HEK293 (cell line): ENCODE measurements at regions not wholly inside any gene's neighbourhood (a gene's known extent, or its start where the extent isn't known, plus 50 kb on each side); places are given as distances from the start of the nearest gene placed in this dataset.

Experiments
- CTCF ChIA-PET: fragments of 350-600 bp; formaldehyde crosslinking; extraction: SDS; loops from one replicate; lab custom pipeline; 2021; ENCODE audit warnings: antibody characterized with exemption; lab: Yijun Ruan, JAX
- POLR2A ChIA-PET: fragments of 300-600 bp; formaldehyde crosslinking; extraction: SDS; loops from one replicate; lab custom pipeline; 2020; ENCODE audit warnings: antibody characterized with exemption, inconsistent platforms; lab: Yijun Ruan, JAX
- H3K27ac ChIP-seq: fragments of 200-500 bp; sonication (Bioruptor generic); 2 replicates; pipeline ENCODE4 v1.5.1; 2014; ENCODE audit warnings: low read depth, low read length, control low read depth, inconsistent platforms; ENCODE audit errors: extremely low read depth
- H3K36me3 ChIP-seq, 2 experiments: fragments of 200-500 bp in 1 of 2; sonication (Bioruptor generic) in 1 of 2; 1 replicate in 1 of 2; 2 replicates in 1 of 2; pipeline ENCODE4 v1.5.1; 2014 to 2017; ENCODE audit warnings: inconsistent platforms in 2 of 2, low read length in 2 of 2; ENCODE audit not compliant: control insufficient read depth in 2 of 2, insufficient read depth in 1 of 2
- H3K4me1 ChIP-seq: fragments of 200-500 bp; sonication (Bioruptor generic); 2 replicates; pipeline ENCODE4 v1.5.1; 2014; ENCODE audit warnings: mild to moderate bottlenecking, low read length, inconsistent platforms; ENCODE audit not compliant: control insufficient read depth, insufficient read depth
- H3K4me3 ChIP-seq: 2 replicates; pipeline ENCODE4 v1.5.1; 2011; ENCODE audit warnings: low read depth, mild to moderate bottlenecking, control low read depth, low read length, moderate library complexity
- H3K9me3 ChIP-seq: fragments of 200-500 bp; sonication (Bioruptor generic); 2 replicates; pipeline ENCODE4 v1.5.1; 2014; ENCODE audit warnings: low read depth, low read length, inconsistent platforms; ENCODE audit not compliant: control insufficient read depth, insufficient read depth
- ATF2 ChIP-seq: fragments of 450-650 bp; formaldehyde crosslinking; IDR thresholded peaks from 2 replicates; pipeline ENCODE4 v1.5.1; 2016; ENCODE audit warnings: missing biosample characterization, missing genetic modification characterization, low read depth
- GFI1B ChIP-seq: fragments of 450-650 bp; formaldehyde crosslinking; IDR thresholded peaks from 2 replicates; pipeline ENCODE4 v1.5.1; 2016; ENCODE audit warnings: missing biosample characterization, missing genetic modification characterization
- HIC1 ChIP-seq: fragments of 450-650 bp; formaldehyde crosslinking; IDR thresholded peaks from 2 replicates; pipeline ENCODE4 v1.5.1; 2016; ENCODE audit warnings: missing biosample characterization, missing genetic modification characterization
- OVOL3 ChIP-seq: fragments of 450-650 bp; formaldehyde crosslinking; IDR thresholded peaks from 2 replicates; pipeline ENCODE4 v1.5.1; 2016; ENCODE audit warnings: missing biosample characterization, missing genetic modification characterization
- ZIC2 ChIP-seq: fragments of 450-650 bp; formaldehyde crosslinking; IDR thresholded peaks from 2 replicates; pipeline ENCODE4 v1.5.1; 2016; ENCODE audit warnings: missing biosample characterization, missing genetic modification characterization
- ZNF214 ChIP-seq: fragments of 450-650 bp; formaldehyde crosslinking; IDR thresholded peaks from 2 replicates; pipeline ENCODE4 v1.5.1; 2017; ENCODE audit warnings: missing biosample characterization, mild to moderate bottlenecking, missing genetic modification characterization, borderline replicate concordance
- ZNF266 ChIP-seq: fragments of 450-650 bp; formaldehyde crosslinking; IDR thresholded peaks from 2 replicates; pipeline ENCODE4 v1.5.1; 2016; ENCODE audit warnings: missing biosample characterization, missing genetic modification characterization, low read depth
- ZNF274 ChIP-seq, 2 experiments: fragments of 200-500 bp in 1 of 2; fragments of 450-650 bp in 1 of 2; sonication (Bioruptor generic) in 1 of 2; formaldehyde crosslinking in 1 of 2; IDR thresholded peaks; 2 replicates each; pipeline versions ENCODE4 v1.5.1 to v1.6.1; 2014 to 2016; ENCODE audit warnings: borderline replicate concordance in 1 of 2, inconsistent platforms in 1 of 2, low read length in 1 of 2, missing biosample characterization in 1 of 2, missing genetic modification characterization in 1 of 2
- ZNF280C ChIP-seq: fragments of 450-650 bp; formaldehyde crosslinking; IDR thresholded peaks from 2 replicates; pipeline ENCODE4 v1.5.1; 2016; ENCODE audit warnings: missing biosample characterization, missing genetic modification characterization
- ZNF366 ChIP-seq: fragments of 450-650 bp; formaldehyde crosslinking; conservative IDR thresholded peaks from 2 replicates; pipeline ENCODE4 v1.5.1; 2016; ENCODE audit warnings: missing biosample characterization, missing genetic modification characterization
- ZNF513 ChIP-seq: fragments of 450-650 bp; IDR thresholded peaks from 2 replicates; pipeline ENCODE4 v1.5.1; 2018; ENCODE audit warnings: missing biosample characterization, missing genetic modification characterization
- ZNF548 ChIP-seq: fragments of 450-650 bp; formaldehyde crosslinking; IDR thresholded peaks from 2 replicates; pipeline ENCODE4 v1.5.1; 2016; ENCODE audit warnings: missing biosample characterization, missing genetic modification characterization
- ZNF580 ChIP-seq: fragments of 450-650 bp; formaldehyde crosslinking; IDR thresholded peaks from 2 replicates; pipeline ENCODE4 v1.5.1; 2016; ENCODE audit warnings: missing biosample characterization, missing genetic modification characterization
- ZNF624 ChIP-seq: fragments of 450-650 bp; formaldehyde crosslinking; IDR thresholded peaks from 2 replicates; pipeline ENCODE4 v1.5.1; 2017; ENCODE audit warnings: missing biosample characterization, missing genetic modification characterization
- ZNF629 ChIP-seq: fragments of 450-650 bp; formaldehyde crosslinking; IDR thresholded peaks from 2 replicates; pipeline ENCODE4 v1.5.1; 2017; ENCODE audit warnings: missing biosample characterization, missing genetic modification characterization
- ZNF707 ChIP-seq: fragments of 450-650 bp; formaldehyde crosslinking; IDR thresholded peaks from 2 replicates; pipeline ENCODE4 v1.5.1; 2016; ENCODE audit warnings: missing biosample characterization, missing genetic modification characterization
- ZNF76 ChIP-seq: fragments of 450-650 bp; formaldehyde crosslinking; IDR thresholded peaks from 2 replicates; pipeline ENCODE4; 2016; ENCODE audit warnings: low read depth, missing biosample characterization, missing genetic modification characterization, borderline replicate concordance
- ZNF768 ChIP-seq: fragments of 450-650 bp; formaldehyde crosslinking; IDR thresholded peaks from 2 replicates; pipeline ENCODE4 v1.5.1; 2018; ENCODE audit warnings: missing biosample characterization, mild to moderate bottlenecking, missing genetic modification characterization
- ZNF776 ChIP-seq: fragments of 450-650 bp; formaldehyde crosslinking; IDR thresholded peaks from 2 replicates; pipeline ENCODE4 v1.5.0; 2017; ENCODE audit warnings: missing biosample characterization, missing genetic modification characterization, borderline replicate concordance
- ZNF837 ChIP-seq: fragments of 450-650 bp; formaldehyde crosslinking; IDR thresholded peaks from 2 replicates; pipeline ENCODE4 v1.5.1; 2016; ENCODE audit warnings: missing biosample characterization, missing genetic modification characterization
- ZSCAN18 ChIP-seq: fragments of 450-650 bp; formaldehyde crosslinking; IDR thresholded peaks from 2 replicates; pipeline ENCODE4 v1.5.1; 2016; ENCODE audit warnings: missing biosample characterization, missing genetic modification characterization

GRCh38 chr14:51168215-51168613 lies 71.8 kb upstream of the TMX1 start (continued):
- no peak for TF ChIP-seq ATF2 (tag by site-specific recombination)

- POLR2A ChIA-PET: no interaction called here
- TF ChIP-seq ZNF837 (tag by site-specific recombination) (no peak), HIC1 (tag by site-specific recombination) (no peak), ZNF776 (no peak), ZNF366 (tag by site-specific recombination) (no peak), GFI1B (tag by site-specific recombination) (no peak), ZNF280C (tag by site-specific recombination) (no peak), ZSCAN18 (tag by site-specific recombination) (no peak), ZNF707 (tag by site-specific recombination) (no peak), ZNF513 (tag by site-specific recombination) (no peak), ZNF274 (IDR thresholded peaks at IDR 0.05; ENCODE audit: low read length) (no peak), ZNF274 (tag by site-specific recombination; IDR thresholded peaks at IDR 0.05; ENCODE audit: borderline replicate concordance) (no peak), ZNF76 (no peak), ZIC2 (tag by site-specific recombination) (no peak), ZNF768 (no peak), ZNF214 (no peak), ZNF629 (no peak), ZNF624 (no peak), ZNF548 (no peak), ZNF580 (tag by site-specific recombination) (no peak), ZNF266 (tag by site-specific recombination) (no peak), OVOL3 (no peak)
Observed at GRCh38 chr14:51173863-51174262, 66.2 kb upstream of the TMX1 start.

More at GRCh38 chr14:51173863-51174262, 66.2 kb upstream of the TMX1 start:
- Histone ChIP-seq H3K9me3 (no peaks in the 10 kb centered on the region), H3K36me3 (no peaks in the 10 kb centered on the region), H3K4me1 (0 out of 2 replicates have a peak, but pooled peaks cover 5% of the 10 kb centered on the region), H3K4me3 (no peak overlapping the region), H3K27ac (no peak overlapping the region)
- CTCF ChIA-PET: interaction anchor here (0.6 to 1.2 kb wide), 2 partner anchors 16 to 108 kb away, joined by 3 read pairs; no protein-coding TSS in a partner anchor
